Subcutaneous abdominal adipose tissue (tissue), 5 donors: ENCODE measurements at regions not wholly inside any gene's neighbourhood (a gene's known extent, or its start where the extent isn't known, plus 50 kb on each side); places are given as distances from the start of the nearest gene placed in this dataset.
"Not testable (repeated sequence)": the region's sequence is repeated elsewhere in the genome, so short reads cannot be mapped to it uniquely, and the experiment has no call there.

Experiments
- H3K27ac ChIP-seq: one replicate; pipeline ENCODE4 v1.7.0; 2013; ENCODE audit warnings: low read depth, mild to moderate bottlenecking, inconsistent platforms, low read length, moderate library complexity
- H3K27me3 ChIP-seq, 5 donors: one replicate each; pipeline ENCODE4 v1.7.0; 2013; ENCODE audit warnings: low read length in 5 of 5, inconsistent platforms in 1 of 5; ENCODE audit not compliant: control insufficient read depth in 5 of 5, insufficient read depth in 4 of 5
- H3K36me3 ChIP-seq, 5 donors: one replicate each; pipeline ENCODE4 v1.7.0; 2013; ENCODE audit warnings: low read length in 5 of 5; ENCODE audit not compliant: control insufficient read depth in 5 of 5, insufficient read depth in 5 of 5
- H3K4me1 ChIP-seq, 5 donors: one replicate each; pipeline ENCODE4 v1.7.0; 2013; ENCODE audit warnings: low read length in 5 of 5, mild to moderate bottlenecking in 3 of 5, moderate library complexity in 1 of 5; ENCODE audit not compliant: control insufficient read depth in 5 of 5, insufficient read depth in 5 of 5
- H3K4me3 ChIP-seq, 5 donors: one replicate each; pipeline ENCODE4 v1.7.0; 2013; ENCODE audit warnings: low read length in 5 of 5, low read depth in 1 of 5
- H3K9ac ChIP-seq, 5 donors: one replicate each; pipeline ENCODE4 v1.7.0; 2013; ENCODE audit warnings: low read length in 5 of 5, mild to moderate bottlenecking in 4 of 5, moderate library complexity in 3 of 5
- H3K9me3 ChIP-seq, 5 donors: one replicate each; pipeline ENCODE4 v1.7.0; 2013; ENCODE audit warnings: low read length in 5 of 5; ENCODE audit not compliant: control insufficient read depth in 5 of 5
- donor health status: healthy.
- donor health status: healthy.
- donor health status: healthy.
- donor health status: healthy.
- donor health status: healthy.

GRCh38 chr7:65140543-65141404, 134.3 kb upstream of the ERV3-1 start:
- H3K4me1 ChIP-seq, H3K36me3 ChIP-seq, H3K9me3 ChIP-seq, H3K27me3 ChIP-seq, H3K9ac ChIP-seq, H3K27ac ChIP-seq: not testable (repeated sequence)
- peak overlapping the region in 1 of 5 donors; percentile 26 for H3K4me3 ChIP-seq

- H3K4me1 ChIP-seq, H3K27ac ChIP-seq, H3K9ac ChIP-seq, H3K4me3 ChIP-seq, H3K9me3 ChIP-seq, H3K36me3 ChIP-seq, H3K27me3 ChIP-seq: not testable (repeated sequence)
Measured at GRCh38 chr7:65136850-65137249, 130.4 kb upstream of the ERV3-1 start.

- H3K36me3 ChIP-seq, H3K9ac ChIP-seq, H3K27ac ChIP-seq: not testable (repeated sequence)
Measured at GRCh38 chr7:65133087-65133486, 126.6 kb upstream of the ERV3-1 start.

GRCh38 chr7:65132256-65132655, 125.8 kb upstream of the ERV3-1 start:
- not testable (repeated sequence) for H3K36me3 ChIP-seq, H3K4me3 ChIP-seq, H3K9ac ChIP-seq, H3K27ac ChIP-seq, H3K4me1 ChIP-seq, H3K27me3 ChIP-seq, H3K9me3 ChIP-seq

More at GRCh38 chr7:65133087-65133486, 126.6 kb upstream of the ERV3-1 start:
- H3K4me3 ChIP-seq, H3K4me1 ChIP-seq, H3K27me3 ChIP-seq, H3K9me3 ChIP-seq: not testable (repeated sequence)

- H3K27me3 ChIP-seq, H3K4me1 ChIP-seq, H3K9me3 ChIP-seq, H3K4me3 ChIP-seq, H3K27ac ChIP-seq, H3K9ac ChIP-seq, H3K36me3 ChIP-seq: not testable (repeated sequence)
Measured at GRCh38 chr7:65127364-65127763, 120.9 kb upstream of the ERV3-1 start.

GRCh38 chr7:65124600-65124999, 118.1 kb upstream of the ERV3-1 start:
- not testable (repeated sequence) for H3K27me3 ChIP-seq, H3K4me1 ChIP-seq, H3K4me3 ChIP-seq, H3K9ac ChIP-seq, H3K9me3 ChIP-seq, H3K27ac ChIP-seq, H3K36me3 ChIP-seq

- H3K9me3 ChIP-seq, H3K9ac ChIP-seq, H3K4me1 ChIP-seq, H3K4me3 ChIP-seq, H3K27me3 ChIP-seq, H3K36me3 ChIP-seq, H3K27ac ChIP-seq: not testable (repeated sequence)
Measured at GRCh38 chr7:65105650-65106203, 99.2 kb upstream of the ERV3-1 start.

- H3K27me3 ChIP-seq, H3K9ac ChIP-seq, H3K27ac ChIP-seq, H3K36me3 ChIP-seq, H3K9me3 ChIP-seq, H3K4me3 ChIP-seq, H3K4me1 ChIP-seq: not testable (repeated sequence)
Measured at GRCh38 chr7:65100499-65100898, 94.0 kb upstream of the ERV3-1 start.

- not testable (repeated sequence) for H3K4me1 ChIP-seq, H3K9me3 ChIP-seq, H3K27me3 ChIP-seq, H3K36me3 ChIP-seq
- peak overlapping the region in 1 of 5 donors; percentile 39 for H3K9ac ChIP-seq
- H3K4me3 ChIP-seq = peak overlapping the region; percentile 72 to 89 (median 79)
- H3K27ac ChIP-seq = peak overlapping the region; percentile 65
Measured at GRCh38 chr7:65081669-65082055, 75.2 kb upstream of the ERV3-1 start.

- peak overlapping the region; percentile 72 to 89 (median 79) for H3K4me3 ChIP-seq
- not testable (repeated sequence) for H3K9me3 ChIP-seq, H3K36me3 ChIP-seq, H3K4me1 ChIP-seq, H3K27me3 ChIP-seq
- peak overlapping the region; percentile 65 for H3K27ac ChIP-seq
- peak overlapping the region in 4 of 5 donors; percentile 58 to 80 (median 68) for H3K9ac ChIP-seq
Measured at GRCh38 chr7:65080799-65081668, 74.5 kb upstream of the ERV3-1 start.
